ENCODE measurements at regions not wholly inside any gene's neighbourhood (a gene's known extent, or its start where the extent isn't known, plus 50 kb on each side); places are given as distances from the start of the nearest gene placed in this dataset.

GRCh38 chr11:21963013-21963412 lies 229.9 kb upstream of the ANO5 start (continued):
- TF ChIP-seq ZNF740 (CRISPR knock-in tag; IDR thresholded peaks at IDR 0.05), result no peak
- no peak for TF ChIP-seq ZNF740 (tag; IDR thresholded peaks at IDR 0.05)
- TF ChIP-seq ZNF583 (CRISPR knock-in tag; IDR thresholded peaks at IDR 0.05), result no peak

- POLR2A ChIA-PET, result no interaction called here
- Histone ChIP-seq H3K79me2 (ENCODE audit: control insufficient read depth, insufficient read depth, low read length) (no peaks in the 10 kb centered on the region), H3K36me3 (ENCODE audit: control insufficient read depth, insufficient read depth, low read length) (no peaks in the 10 kb centered on the region), H3K9me3 (replicated peaks; ENCODE audit: control insufficient read depth, insufficient read depth, low read depth, low read length) (0 out of 2 replicates have a peak, but pooled peaks cover 2% of the 10 kb centered on the region), H3K27me3 (ENCODE audit: control insufficient read depth in 2 of 2, insufficient read depth in 2 of 2, low read length in 2 of 2) (no peaks in the 10 kb centered on the region), H3K4me1 (replicated peaks in 1 of 2; ENCODE audit: control insufficient read depth in 2 of 2, insufficient read depth in 2 of 2, low read length in 2 of 2) (no peaks in the 10 kb centered on the region), H3K4me3 (no peak overlapping the region), H3K4me2 (ENCODE audit: insufficient read depth, low read length) (no peak overlapping the region), H4K20me1 (replicated peaks; ENCODE audit: control insufficient read depth, insufficient read depth, low read length) (no peaks in the 10 kb centered on the region), H3K27ac (ENCODE audit: extremely low read depth, low read depth, low read length) (no peak overlapping the region), H2AFZ (ENCODE audit: low read depth, low read length) (no peak overlapping the region), H3K9me1 (ENCODE audit: control insufficient read depth, insufficient read depth, low read length) (no peaks in the 10 kb centered on the region), H3K9ac (ENCODE audit: insufficient read depth in 1 of 2, low read depth in 2 of 2, low read length in 2 of 2) (no peak overlapping the region)
- CTCF ChIA-PET (ENCODE audit: low intra/inter-chr PET ratio), result no interaction called here
- 4% methylated on average over 5 of the region's 5 CpGs for WGBS (ENCODE audit: insufficient coverage, low coverage, missing lambda C conversion rate)
- intact Hi-C loops (cut with micrococcal nuclease) (no loop called here), in situ Hi-C loops (cut with MboI) (no loop called here)
- DNase-seq (ENCODE audit: extremely low read depth in 1 of 4, low spot score in 3 of 4) (no peak), ATAC-seq (no peak), FAIRE-seq (no peak)
- BruUV-seq (replicated peaks), result no TSS peak
- TF ChIP-seq SIN3B (IDR thresholded peaks at IDR 0.05; ENCODE audit: low read depth) (no peak), TBP (optimal IDR thresholded peaks at IDR 0.05; ENCODE audit: low read depth, low read length) (no peak), ELF2 (CRISPR knock-in tag; IDR thresholded peaks at IDR 0.05) (no peak), ARID3A (IDR thresholded peaks at IDR 0.05; ENCODE audit: borderline replicate concordance, low read depth, low read length) (no peak), RFX5 (IDR thresholded peaks at IDR 0.05; ENCODE audit: low read depth, low read length) (no peak), HNRNPL (IDR thresholded peaks at IDR 0.05; ENCODE audit: low read depth, low read length) (no peak), TCF3 (CRISPR knock-in tag; IDR thresholded peaks at IDR 0.05) (no peak), MLX (CRISPR knock-in tag; conservative IDR thresholded peaks at IDR 0.05) (no peak), GATAD2A (IDR thresholded peaks at IDR 0.05) (no peak), MITF (IDR thresholded peaks at IDR 0.05) (no peak), MTA3 (IDR thresholded peaks at IDR 0.05; ENCODE audit: borderline replicate concordance) (no peak), KHSRP (IDR thresholded peaks at IDR 0.05) (no peak), RCOR1 (IDR thresholded peaks at IDR 0.05; ENCODE audit: borderline replicate concordance in 1 of 2, low read depth in 2 of 2, low read length in 2 of 2) (no peak), PHF21A (IDR thresholded peaks at IDR 0.05; ENCODE audit: borderline replicate concordance, low read depth) (no peak), CHCHD3 (CRISPR knock-in tag; IDR thresholded peaks at IDR 0.05) (no peak), NFXL1 (CRISPR knock-in tag; IDR thresholded peaks at IDR 0.05) (no peak), NCOA2 (IDR thresholded peaks at IDR 0.05; ENCODE audit: partially characterized antibody in 2 of 2) (no peak)
Observed at GRCh38 chr11:21965221-21965620, 227.7 kb upstream of the ANO5 start.
